Vagina (tissue), 2 donors: ENCODE measurements at regions not wholly inside any gene's neighbourhood (a gene's known extent, or its start where the extent isn't known, plus 50 kb on each side); places are given as distances from the start of the nearest gene placed in this dataset.
"Not testable (repeated sequence)": the region's sequence is repeated elsewhere in the genome, so short reads cannot be mapped to it uniquely, and the experiment has no call there.

Experiments used
- DNase-seq, 2 donors: peaks; one replicate each; pipeline ENCODE4 v3.0.0-alpha.2; 2017; ENCODE audit errors: extremely low spot score in 2 of 2
- H3K27ac ChIP-seq: fragments of 200-600 bp; sonication (generic); one replicate; pipeline ENCODE4 v1.5.1; 2019
- H3K27me3 ChIP-seq: fragments of 200-600 bp; sonication (generic); one replicate; pipeline ENCODE4 v1.5.1; 2019
- H3K36me3 ChIP-seq, 2 donors: fragments of 200-600 bp; sonication (generic); one replicate each; pipeline ENCODE4 v1.5.1; 2017 to 2019
- H3K4me1 ChIP-seq: fragments of 200-600 bp; sonication (generic); one replicate; pipeline ENCODE4 v1.5.1; 2019
- H3K4me3 ChIP-seq, 2 donors: fragments of 200-600 bp; sonication (generic); 1 replicate in 1 of 2; 2 replicates in 1 of 2; pipeline ENCODE4 v1.5.1; 2016 to 2019
- H3K9me3 ChIP-seq: fragments of 200-600 bp; sonication (generic); one replicate; pipeline ENCODE4 v1.5.1; 2019
- CTCF ChIP-seq, 3 experiments: fragments of 450-650 bp in 2 of 3; fragments of 200-600 bp in 1 of 3; sonication (generic) in 1 of 3; IDR thresholded peaks; one replicate each; pipeline ENCODE4 v1.5.1; 2017 to 2019; ENCODE audit warnings: antibody characterized with exemption in 3 of 3, mild to moderate bottlenecking in 2 of 3, moderate library complexity in 2 of 3
- POLR2A ChIP-seq, 2 donors: fragments of 450-650 bp; IDR thresholded peaks; one replicate each; pipeline ENCODE4 v1.6.1; 2017; ENCODE audit warnings: antibody characterized with exemption in 2 of 2, mild to moderate bottlenecking in 2 of 2, moderate library complexity in 2 of 2
- POLR2AphosphoS5 ChIP-seq, 2 donors: sonication (generic); formaldehyde crosslinking; IDR thresholded peaks; one replicate each; pipeline ENCODE4 v1.9.0; 2017; ENCODE audit warnings: antibody characterized with exemption in 2 of 2, mild to moderate bottlenecking in 2 of 2, low read depth in 1 of 2; ENCODE audit not compliant: insufficient read depth in 1 of 2
- intact Hi-C: fragments of 100-400 bp; cut with DNase I; formaldehyde crosslinking; loops from one replicate; pipeline ENCODE4 v1.15.1; 2023

DNA sequence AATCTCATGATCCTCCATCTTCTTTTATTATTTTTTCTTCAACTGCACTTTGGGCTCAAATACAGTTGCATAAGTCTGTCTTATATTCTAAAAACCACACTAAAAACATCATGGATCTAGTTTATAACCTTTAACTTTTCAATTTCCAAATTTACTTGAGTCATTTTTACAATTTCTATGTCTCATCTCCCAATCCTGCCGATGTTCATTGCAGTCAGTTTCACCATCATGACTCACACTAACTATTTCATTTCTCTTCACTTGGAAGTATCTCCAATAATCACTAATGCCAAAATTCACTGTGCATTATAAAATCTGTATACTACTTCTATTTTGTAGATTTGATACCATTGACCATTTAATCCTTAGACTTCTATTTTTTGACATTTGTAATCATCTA is 806.9 kb upstream of the SORCS1 start:
- no peaks in the 10 kb centered on the region for H3K27me3 ChIP-seq
- DNase-seq, result no peak
- intact Hi-C loops, result no loop called here
- no peaks in the 10 kb centered on the region for H3K36me3 ChIP-seq
- H3K9me3 ChIP-seq, result no peaks in the 10 kb centered on the region
- no peak overlapping the region for H3K27ac ChIP-seq
- H3K4me3 ChIP-seq, result no peak overlapping the region
- H3K4me1 ChIP-seq, result no peaks in the 10 kb centered on the region
- TF ChIP-seq POLR2A (IDR thresholded peaks at IDR 0.05), result no peak
- TF ChIP-seq CTCF (IDR thresholded peaks at IDR 0.05), result no peak
- no peak for TF ChIP-seq POLR2AphosphoS5 (IDR thresholded peaks at IDR 0.05; ENCODE audit: insufficient read depth in 1 of 2, low read depth in 1 of 2)

DNA sequence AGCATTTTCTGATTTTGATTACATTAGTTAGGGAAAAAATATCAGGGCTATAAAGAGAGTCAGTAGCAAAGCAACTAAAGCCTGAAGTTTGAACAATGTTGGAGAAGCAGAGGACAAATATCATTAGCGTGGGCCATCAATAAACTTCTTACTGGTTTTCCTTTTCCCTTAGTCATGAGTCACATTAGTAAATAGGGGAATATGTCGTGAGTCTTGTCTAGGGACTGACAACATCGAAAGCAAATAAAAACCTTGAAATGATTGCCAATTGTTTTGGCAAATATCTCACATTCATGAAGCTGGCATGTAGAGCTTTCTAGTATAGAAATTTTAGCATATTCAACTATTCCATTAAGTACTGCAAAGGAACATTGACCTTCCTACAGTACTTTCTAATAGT is 806.0 kb upstream of the SORCS1 start:
- intact Hi-C loops, result no loop called here
- Histone ChIP-seq H3K4me1 (no peaks in the 10 kb centered on the region), H3K4me3 (no peak overlapping the region), H3K27ac (no peak overlapping the region), H3K36me3 (no peaks in the 10 kb centered on the region), H3K9me3 (no peaks in the 10 kb centered on the region), H3K27me3 (no peaks in the 10 kb centered on the region)
- TF ChIP-seq POLR2A (IDR thresholded peaks at IDR 0.05), result no peak
- no peak for TF ChIP-seq POLR2AphosphoS5 (IDR thresholded peaks at IDR 0.05; ENCODE audit: insufficient read depth in 1 of 2, low read depth in 1 of 2)
- no peak for TF ChIP-seq CTCF (IDR thresholded peaks at IDR 0.05)
- DNase-seq, result no peak

DNA sequence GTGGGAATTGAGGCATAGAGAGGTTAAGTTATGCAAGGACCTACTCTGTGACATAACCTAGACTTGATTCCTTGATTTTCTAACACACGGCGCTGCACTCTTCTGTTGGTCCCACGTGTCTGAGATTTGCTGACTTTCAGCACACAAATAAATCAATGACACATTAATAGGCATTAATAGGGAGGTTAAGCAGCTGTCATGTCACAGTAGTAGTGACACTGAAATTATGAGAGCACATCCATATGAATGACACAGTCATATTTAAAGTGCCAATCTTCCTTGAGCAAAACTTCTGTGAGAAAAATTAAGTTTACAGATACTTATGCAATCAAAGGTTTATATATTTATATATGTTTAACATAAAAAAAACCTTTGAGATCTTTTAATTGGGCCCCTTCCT is 805.4 kb upstream of the SORCS1 start:
- H3K9me3 ChIP-seq, result no peaks in the 10 kb centered on the region
- no peak for DNase-seq
- H3K36me3 ChIP-seq, result no peaks in the 10 kb centered on the region
- H3K27me3 ChIP-seq, result no peaks in the 10 kb centered on the region
- TF ChIP-seq POLR2A (IDR thresholded peaks at IDR 0.05), result no peak
- TF ChIP-seq POLR2AphosphoS5 (IDR thresholded peaks at IDR 0.05; ENCODE audit: insufficient read depth in 1 of 2, low read depth in 1 of 2), result no peak
- no peak for TF ChIP-seq CTCF (IDR thresholded peaks at IDR 0.05)
- no peak overlapping the region for H3K27ac ChIP-seq
- H3K4me3 ChIP-seq, result no peak overlapping the region
- H3K4me1 ChIP-seq, result no peaks in the 10 kb centered on the region
- intact Hi-C loops, result no loop called here

DNA sequence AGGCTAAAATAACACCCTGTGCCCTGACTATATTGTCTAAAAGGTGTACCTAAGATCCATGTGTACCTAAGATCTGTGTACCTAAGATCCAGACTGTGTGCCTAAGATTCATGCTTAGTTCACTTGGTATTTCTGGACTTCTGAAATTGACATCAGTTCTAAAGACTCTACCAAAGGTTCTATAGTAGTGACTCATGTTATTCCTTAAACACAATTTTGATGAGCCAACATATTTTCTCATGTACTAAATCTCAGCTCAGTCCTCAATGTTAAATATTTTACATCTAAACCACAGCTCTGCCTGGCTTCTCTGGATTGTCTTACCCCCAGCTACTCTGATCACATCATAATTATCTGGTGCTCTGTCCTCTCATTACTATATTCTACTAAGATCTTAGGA is 802.3 kb upstream of the SORCS1 start:
- no peak for DNase-seq
- no peaks in the 10 kb centered on the region for H3K36me3 ChIP-seq
- H3K27me3 ChIP-seq, result no peaks in the 10 kb centered on the region
- no peak overlapping the region for H3K27ac ChIP-seq
- intact Hi-C loops, result no loop called here
- no peaks in the 10 kb centered on the region for H3K9me3 ChIP-seq
- H3K4me3 ChIP-seq, result no peak overlapping the region
- TF ChIP-seq CTCF (IDR thresholded peaks at IDR 0.05) (no peak), POLR2A (IDR thresholded peaks at IDR 0.05) (no peak), POLR2AphosphoS5 (IDR thresholded peaks at IDR 0.05; ENCODE audit: insufficient read depth in 1 of 2, low read depth in 1 of 2) (no peak)
- H3K4me1 ChIP-seq, result no peaks in the 10 kb centered on the region

- no peak for DNase-seq
- Histone ChIP-seq H3K27me3 (no peaks in the 10 kb centered on the region), H3K9me3 (no peaks in the 10 kb centered on the region), H3K36me3 (no peaks in the 10 kb centered on the region), H3K27ac (no peak overlapping the region), H3K4me3 (no peak overlapping the region), H3K4me1 (no peaks in the 10 kb centered on the region)
- intact Hi-C loops, result no loop called here
- TF ChIP-seq CTCF (IDR thresholded peaks at IDR 0.05) (no peak), POLR2A (IDR thresholded peaks at IDR 0.05) (no peak), POLR2AphosphoS5 (IDR thresholded peaks at IDR 0.05; ENCODE audit: insufficient read depth in 1 of 2, low read depth in 1 of 2) (no peak)
These were observed 788.4 kb upstream of the SORCS1 start for GRCh38 chr10:107952649-107953556.

DNA sequence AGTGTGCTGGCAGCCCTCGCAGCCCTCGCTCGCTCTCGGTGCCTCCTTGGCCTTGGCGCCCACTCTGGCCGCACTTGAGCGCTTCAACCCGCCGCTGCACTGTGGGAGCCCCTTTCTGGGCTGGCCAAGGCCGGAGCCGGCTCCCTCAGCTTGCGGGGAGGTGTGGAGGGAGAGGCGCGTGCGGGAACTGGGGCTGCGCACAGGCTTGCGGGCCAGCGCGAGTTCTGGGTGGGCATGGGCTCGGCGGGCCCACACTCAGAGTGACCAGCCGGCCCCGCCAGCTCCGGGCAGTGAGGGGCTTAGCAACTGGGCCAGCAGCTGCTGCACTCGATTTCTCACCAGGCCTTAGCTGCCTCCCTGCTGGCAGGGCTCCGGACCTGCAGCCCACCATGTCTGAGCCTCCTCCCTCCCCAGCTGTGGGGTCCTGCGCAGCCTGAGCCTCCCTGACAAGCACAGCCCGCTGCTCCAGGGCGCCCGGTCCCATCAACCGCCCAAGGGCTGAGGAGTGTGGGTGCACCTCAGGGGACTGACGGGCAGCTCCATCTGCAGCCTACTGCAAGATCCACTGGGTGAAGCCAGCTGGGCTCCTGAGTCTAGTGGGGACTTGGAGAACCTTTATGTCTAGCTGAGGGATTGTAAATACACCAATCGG is 786.0 kb upstream of the SORCS1 start:
- intact Hi-C loops, H3K9me3 ChIP-seq, H3K27ac ChIP-seq, H3K27me3 ChIP-seq, H3K36me3 ChIP-seq, H3K4me3 ChIP-seq, DNase-seq, H3K4me1 ChIP-seq: not testable (repeated sequence)
